Femur (tissue), 1 donor: ENCODE measurements at regions not wholly inside any gene's neighbourhood (a gene's known extent, or its start where the extent isn't known, plus 50 kb on each side); places are given as distances from the start of the nearest gene placed in this dataset.

Experiments
- DNase-seq: peaks from one replicate; pipeline ENCODE4 v3.0.0-alpha.2; 2017

GRCh38 chr9:91161465-91162300 lies 200.0 kb downstream of the AUH start:
- DNase-seq = no peak

DNA sequence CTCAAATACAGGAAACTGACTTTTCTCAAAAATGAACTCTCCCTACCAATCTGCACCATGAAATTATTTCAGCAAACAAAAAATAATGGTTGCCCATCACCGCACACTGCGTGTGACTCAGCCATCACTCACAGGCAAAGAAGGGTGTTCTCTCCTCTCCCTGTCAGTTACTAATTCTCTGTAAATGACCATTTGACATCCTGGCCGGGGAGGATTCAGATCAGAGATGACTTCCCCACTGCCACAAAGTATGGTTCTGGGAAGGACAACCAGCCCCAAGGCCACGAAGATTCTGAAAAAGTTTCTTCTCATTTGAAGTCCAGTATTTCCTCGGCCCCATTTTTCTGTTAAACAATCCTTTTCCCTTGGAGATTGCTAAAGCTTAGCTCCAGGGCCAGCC lies 199.4 kb downstream of the AUH start:
- no peak for DNase-seq

DNA sequence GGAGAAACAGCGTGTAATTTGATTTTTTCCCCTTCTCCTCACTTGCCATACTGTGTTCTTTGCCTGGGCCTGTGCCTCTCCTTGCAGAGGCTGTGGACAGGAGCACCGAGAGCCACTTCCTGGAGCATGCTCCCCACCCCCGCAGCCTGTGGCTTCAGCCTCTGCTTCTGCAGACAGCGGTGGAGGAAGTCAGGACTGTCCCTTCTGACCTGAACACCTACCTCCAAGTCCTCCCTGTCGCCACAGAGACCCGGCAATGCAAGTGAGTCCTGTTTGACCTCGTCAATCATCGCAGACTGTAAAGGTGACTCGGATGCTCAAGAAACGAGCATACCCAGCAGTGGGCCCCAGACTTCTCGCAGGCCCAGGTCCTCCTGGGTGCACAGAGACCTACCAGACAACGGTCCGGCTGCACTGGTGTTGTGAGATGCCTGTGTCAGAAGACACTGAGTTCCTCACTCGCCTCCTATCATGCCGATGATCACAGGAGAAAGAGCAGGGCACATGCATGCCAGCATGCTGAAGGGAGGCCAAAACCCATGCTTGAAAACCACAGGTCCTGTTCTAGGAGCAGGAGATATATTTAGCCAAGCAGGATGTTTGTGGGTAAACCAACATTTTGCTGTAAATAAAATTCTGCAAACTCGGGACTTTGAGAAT lies 198.8 kb downstream of the AUH start:
- DNase-seq = peak; percentile 62

GRCh38 chr9:91163444-91163772 lies 198.3 kb downstream of the AUH start:
- DNase-seq = no peak

GRCh38 chr9:91163773-91164471 lies 197.8 kb downstream of the AUH start:
- no peak for DNase-seq
